HG02870 (cell line): ENCODE measurements at regions not wholly inside any gene's neighbourhood (a gene's known extent, or its start where the extent isn't known, plus 50 kb on each side); places are given as distances from the start of the nearest gene placed in this dataset.
A peak's percentile ranks its signal among the peaks of the same experiment; 100 is the strongest.

Experiments used
- ATAC-seq: cut with Tn5 transposase; IDR thresholded peaks from one replicate; pipeline ENCODE4 v1.9.1; 2021; ENCODE audit warnings: mild to moderate bottlenecking, moderate library complexity; ENCODE audit not compliant: unreplicated experiment

DNA sequence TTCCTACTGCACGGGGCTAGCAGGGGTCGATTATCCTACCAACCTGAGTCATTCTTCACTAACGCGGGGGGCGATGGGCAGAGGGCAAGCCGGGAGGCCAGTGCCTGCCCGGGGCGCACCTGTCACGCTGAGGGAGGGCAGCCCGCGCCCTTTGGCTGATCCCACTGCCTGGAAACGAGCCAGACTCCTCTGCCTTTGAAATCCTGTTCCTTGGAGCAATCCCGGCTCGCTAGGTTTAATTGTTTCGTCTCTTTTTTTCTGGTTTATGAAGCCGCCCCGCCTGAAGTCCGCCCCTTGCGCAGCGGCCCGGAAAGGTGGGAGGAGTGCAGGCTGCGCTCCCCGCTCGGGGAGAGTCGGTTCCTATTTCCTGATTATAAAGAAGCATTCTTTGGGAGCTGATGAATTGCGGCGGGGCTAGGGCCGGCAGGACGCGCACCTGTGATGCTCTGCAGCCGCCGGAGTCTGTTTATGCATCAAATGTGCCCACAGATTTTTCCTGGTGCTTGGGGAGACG lies 484.2 kb downstream of the BCOR start:
- peak; percentile 25 for ATAC-seq

DNA sequence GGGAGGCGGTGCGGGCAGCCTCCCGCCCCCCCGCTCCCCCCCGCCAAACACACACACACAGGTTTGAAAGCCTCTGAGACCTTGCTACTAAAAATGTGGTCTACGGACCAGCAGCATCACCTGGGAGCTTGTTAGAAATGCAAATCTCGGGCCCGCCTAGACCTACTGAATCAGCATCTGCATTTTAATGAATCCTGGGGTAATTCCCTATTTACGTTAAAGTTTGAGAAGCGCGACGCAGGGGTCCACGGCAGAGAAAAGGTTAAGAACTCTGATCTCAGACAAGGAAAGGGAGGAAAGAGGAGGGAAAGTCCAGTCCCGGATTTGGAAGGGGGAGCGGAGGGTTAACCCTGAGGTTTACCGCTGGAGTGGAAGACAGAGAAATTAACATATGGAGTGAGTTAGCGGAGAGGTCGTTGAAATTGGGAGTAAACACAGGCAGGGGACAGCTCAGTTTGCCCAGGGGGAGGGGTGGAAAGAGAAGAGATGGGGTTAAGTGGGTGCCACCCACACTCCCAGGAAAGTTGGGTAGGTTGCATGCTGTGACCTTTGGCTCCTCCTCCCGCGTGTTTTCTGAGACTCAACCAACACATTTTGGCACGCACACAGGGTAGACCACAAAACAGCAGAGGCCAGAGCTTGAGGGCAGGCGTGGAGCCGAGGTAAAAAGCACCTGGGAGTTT lies 483.6 kb downstream of the BCOR start:
- peak; percentile 46 for ATAC-seq

DNA sequence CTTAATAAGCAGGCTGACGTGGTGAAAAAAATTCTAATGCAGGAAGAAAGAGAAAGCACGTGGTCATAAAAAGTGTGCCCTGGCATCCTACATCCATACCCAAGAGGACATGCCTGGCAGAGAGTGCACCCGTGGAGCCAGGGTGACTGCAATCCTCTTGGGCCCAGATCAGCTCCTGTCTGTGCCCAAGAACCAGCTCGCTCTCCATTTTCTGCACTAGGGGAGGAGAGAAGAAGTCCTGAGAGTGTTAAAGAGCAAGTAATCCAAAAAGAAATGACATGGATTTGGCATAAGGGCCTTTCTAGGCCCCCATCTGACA lies 483.1 kb downstream of the BCOR start:
- no peak for ATAC-seq

DNA sequence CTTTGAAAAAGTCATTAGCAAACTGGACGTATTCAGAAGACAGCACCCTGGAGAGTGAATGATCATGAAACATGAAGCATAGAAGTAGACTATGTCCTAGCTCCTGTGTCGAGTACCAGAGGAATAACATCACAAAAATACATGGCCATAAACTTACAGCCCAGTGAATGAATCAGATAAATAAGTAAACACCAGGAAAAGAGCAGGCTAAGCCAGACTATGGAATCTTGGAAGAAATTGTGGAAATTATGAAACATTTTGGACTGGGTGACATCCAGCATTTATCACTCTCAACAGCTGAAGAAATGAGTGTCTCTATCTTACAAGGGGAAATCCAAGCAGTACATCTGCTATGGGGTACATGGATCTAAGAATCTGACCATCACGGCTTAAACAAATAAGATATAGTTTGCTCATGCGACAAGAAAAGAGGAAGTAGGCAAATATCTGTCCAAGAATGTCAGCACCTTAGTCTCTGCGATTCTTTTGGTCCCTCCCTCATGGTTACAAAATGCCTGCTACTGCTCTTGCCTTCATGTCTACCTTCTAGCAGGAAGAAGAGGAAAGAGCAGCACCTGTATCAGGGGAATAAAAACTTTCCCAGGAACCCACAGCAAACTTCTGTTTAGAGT lies 481.5 kb downstream of the BCOR start:
- ATAC-seq, result peak; percentile 45

DNA sequence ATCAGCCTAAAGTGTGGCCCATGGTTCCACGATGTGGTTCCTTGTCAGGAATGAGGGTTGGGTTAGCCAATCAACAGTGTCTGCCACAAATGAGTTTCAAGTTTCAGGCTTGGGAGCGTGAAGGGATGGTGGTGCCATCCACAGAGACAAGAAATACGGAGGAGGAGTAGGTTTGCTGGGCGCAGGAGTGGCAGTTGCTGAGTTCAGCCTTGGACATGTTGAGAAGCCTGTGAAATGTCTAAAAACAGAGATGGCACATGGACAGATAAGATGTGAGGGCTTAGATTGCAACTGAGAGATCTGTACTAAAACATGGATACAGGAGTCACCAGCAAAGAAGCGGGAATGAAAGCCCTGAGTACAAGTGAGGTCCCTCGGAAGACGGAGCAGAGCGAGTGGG lies 481.0 kb downstream of the BCOR start:
- ATAC-seq, result no peak

DNA sequence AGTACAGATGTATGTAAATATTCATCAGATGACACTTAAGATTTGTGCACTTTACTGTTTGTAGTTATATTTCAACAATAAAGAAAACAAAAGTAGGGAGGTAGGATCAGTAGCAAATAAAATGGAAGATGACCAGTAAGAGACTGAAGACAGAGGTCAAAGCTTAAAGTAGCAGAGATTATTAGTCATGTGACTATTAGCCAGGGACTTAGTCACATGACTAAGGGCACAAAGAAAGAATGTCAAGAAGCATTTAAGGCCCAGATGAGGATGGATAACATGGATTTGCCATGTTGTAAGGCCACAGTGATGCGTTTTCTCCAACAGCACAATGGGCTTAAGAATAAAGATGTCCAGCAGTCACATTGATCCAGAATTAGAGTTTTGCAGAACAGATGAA lies 479.6 kb downstream of the BCOR start:
- no peak for ATAC-seq

DNA sequence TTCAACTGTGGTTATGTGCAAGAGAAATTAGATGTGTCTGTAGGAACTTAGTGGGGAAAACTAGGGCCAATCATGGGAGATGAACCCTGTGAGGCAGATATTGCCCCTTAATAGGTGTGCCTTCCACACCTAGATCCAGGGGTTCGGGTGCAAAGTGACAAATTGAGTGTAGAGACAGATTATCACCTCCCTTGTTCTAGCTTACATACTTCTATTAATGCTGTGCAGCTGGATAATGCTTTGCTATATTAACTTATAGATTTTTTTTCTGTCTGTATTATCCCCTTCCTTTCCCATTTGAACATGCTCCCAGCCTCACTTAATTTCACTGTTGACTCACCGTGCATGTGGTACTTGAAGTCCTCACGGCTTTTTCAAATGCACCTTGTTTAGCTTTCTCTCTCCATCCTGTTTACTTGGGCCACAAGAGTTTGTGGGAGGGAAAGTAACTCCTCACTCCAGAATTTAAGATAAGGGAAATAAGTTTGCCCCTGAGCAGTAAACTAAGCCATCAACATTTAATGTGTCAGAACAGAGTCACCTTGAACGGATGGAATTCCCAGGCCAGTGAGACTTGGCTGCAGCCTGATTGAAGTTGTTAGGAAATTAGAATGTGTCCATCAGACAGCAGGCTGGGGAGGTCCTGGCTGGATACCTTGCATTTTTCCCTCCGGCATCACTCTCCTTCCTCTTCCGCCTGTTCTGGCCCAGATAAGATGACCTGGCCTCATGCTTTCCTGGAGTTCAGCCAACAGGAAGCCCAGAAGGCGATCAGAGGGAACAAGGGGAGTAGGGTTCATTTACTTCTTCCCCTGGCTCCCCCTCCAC lies 478.4 kb downstream of the BCOR start:
- no peak for ATAC-seq

DNA sequence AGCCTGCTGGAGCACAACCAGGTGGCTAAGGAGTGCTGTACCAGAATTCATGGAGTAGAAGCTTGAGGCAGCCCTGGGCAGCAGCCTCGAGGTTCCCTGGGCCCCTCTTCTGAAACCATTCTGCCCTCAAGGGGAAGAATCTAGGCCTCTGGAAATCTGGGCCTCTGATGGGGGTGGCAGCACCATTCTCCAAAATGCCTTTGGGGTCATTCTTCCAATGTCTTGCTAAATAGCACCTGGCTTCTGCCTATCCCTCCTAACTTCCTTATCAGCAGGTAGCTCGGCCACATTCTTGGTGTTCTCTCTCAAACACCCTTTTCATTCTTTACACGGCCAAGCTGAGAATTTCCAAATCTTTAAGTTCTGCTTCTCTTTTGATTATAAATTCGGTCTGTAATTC lies 473.6 kb downstream of the BCOR start:
- ATAC-seq, result no peak

DNA sequence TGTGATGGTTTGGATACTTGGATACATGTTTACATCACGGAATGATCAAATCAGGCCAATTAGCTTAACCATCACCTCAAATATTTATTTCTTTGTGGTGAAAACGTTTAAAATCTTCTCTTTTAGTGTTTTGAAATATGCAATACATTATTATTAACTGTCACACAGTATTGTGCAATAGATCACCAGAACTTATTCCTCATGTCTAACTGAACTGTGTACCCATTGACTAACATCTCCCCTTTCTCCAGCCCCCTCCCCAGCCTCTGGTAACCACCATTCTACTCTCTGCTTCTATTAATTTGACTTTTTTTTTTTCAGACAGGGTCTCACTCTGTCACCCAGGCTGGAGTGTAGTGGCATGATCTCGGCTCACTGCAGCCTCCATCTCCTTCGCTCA lies 471.9 kb downstream of the BCOR start:
- no peak for ATAC-seq

DNA sequence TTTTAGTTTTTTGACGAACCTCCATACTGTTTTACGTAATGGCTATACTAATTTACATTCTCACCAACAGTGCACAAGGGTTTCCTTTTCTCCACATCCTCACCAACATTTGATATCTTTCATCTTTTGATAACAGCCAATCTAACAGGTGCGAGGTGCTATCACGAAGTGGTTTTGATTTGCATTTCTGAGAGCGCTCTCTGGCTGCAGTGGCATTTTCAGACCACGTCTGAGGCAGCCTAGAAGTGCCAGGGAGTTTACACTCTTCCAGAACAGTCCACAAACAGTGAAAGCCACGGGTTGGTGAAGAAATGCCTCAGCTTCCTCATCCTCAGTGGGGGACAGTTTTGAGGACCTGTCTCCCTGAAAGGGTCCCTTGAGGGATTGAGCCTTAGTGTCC lies 471.0 kb downstream of the BCOR start:
- no peak for ATAC-seq

DNA sequence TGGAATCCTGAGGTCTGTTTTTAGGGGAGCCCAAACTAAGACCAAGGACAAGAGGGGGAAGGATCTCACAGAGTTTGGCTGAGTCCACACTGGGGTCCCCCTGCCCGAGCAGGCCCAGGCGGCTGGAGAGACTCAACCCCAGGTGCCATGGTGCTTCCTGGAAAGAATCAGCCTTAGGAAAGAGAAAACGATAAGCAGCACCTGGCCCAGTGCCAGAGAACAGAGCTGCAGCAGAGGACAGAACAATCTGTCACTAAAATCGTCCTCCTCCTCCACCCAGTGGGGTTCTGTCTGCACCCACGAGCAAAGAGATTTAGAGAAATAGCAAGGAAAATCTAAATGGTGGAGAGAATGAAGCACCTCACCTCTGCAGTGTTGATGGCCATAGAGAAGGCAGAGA lies 470.5 kb downstream of the BCOR start:
- ATAC-seq, result no peak

DNA sequence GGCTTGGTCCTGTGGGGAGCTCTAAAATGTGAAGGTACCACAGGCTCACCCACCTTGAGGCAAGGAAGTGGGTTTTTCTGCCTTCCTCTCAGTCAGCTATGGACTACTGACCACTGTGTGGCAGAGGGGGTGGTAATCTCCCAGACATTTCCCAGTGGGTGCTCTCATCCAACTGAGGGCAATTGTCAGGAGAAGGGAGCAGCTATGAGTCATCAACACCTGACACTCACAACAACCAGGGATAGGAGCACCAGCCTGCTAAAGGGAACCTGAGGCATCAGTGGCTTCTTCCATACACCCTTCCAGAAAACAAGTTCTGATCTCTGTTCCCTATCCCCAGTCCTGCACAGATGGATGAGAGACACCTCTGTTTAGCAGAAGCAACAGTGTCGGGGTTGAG lies 468.8 kb downstream of the BCOR start:
- no peak for ATAC-seq

DNA sequence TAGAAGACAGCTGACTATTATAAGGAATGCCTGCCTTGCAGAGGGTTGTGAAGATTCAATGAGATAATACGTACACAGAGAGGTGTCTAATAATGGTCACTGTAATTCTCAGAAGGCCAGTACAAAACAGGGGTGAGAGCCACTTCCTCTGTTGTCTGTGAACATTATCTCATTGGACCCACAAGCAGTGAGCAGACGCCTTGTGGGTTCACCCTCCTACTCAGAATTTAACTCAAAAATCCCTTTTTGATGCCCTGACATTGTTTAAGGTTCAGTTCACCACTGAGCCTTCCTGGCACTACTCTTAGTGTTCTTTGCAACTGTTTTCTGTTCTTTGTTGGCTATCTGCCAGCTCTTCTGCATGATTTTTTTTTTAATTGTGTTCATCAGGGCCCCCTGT lies 467.4 kb downstream of the BCOR start:
- no peak for ATAC-seq

DNA sequence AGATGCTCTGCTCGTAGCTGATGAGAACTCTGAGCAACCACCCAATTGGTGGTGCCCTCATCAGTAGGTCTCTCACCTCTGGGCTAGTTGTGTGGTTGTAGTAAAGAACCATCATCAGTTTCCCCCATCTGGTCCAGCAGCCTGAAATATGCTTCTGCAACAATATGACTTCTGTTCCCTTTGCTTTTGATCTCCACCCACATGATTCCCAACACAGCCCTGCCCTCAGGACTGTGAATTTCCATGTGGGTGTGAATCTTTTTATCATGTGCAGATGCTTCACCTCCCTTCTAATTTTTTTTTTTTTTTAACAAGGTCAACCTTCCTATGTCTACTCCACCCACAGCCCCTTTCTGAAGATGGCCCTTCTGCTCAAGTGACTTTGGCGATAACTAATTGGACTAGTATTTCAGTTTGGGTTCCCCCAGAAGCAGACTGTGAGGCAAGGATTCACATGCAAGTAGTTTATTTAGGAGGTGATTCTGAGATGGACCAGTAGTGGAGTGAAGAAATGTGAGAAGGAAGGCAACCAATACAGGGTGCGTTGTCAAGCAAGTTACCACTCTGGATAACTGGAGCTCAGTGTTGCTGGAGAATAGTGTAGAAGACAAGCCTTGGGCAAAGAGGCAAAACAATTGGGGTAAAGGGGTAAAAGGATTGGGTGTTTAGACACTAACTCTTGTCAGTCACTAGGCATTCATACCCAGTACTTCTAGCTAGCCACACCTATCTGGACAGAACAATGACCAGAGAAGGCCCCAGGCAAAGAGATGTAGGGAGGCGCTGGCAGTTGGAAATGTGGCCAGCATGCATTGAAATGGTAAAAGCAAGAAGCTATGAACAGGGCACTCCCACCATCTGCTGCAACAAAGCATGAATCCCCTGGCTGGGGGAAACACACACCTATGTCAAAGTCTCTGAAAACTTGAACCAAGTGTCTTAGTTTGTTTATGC lies 466.2 kb downstream of the BCOR start:
- ATAC-seq, result no peak

DNA sequence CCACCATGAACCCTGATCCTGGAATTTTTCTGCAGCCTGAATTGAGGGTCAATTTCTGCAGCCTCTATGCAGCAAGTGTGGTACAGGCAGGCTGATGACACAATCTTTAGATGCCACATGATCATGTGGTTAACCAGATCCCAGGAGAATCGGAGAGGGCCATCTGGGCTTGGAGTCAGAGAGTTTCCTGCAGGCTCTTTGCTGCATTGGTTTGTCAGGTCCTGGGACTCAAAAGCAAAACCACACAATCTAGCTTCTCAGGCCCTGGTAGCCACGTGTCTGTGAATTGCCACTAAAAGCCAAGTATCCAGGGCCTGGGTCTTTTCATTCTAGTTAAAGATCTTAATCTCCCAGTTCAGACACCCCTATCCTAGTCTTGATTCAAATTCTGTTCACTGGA lies 464.5 kb downstream of the BCOR start:
- no peak for ATAC-seq

DNA sequence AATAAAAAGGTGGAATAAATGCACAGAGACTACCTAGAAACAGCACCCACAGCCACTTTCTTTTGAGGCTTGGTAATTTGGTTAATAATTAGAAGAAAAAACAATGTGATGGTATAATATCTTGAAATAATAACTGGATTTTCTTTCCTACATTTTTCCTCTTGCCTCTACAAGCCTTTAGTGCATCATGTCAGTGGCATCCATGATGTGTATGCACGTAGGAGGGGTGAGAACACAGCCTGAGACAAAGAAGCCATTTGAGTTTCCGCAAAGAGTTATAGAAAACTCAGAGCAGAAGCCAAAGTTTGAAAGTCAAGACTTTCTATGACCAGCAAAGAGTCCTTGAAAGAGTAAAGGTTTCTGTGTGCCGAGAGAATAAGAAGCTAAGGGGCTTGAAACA lies 461.3 kb downstream of the BCOR start:
- no peak for ATAC-seq

DNA sequence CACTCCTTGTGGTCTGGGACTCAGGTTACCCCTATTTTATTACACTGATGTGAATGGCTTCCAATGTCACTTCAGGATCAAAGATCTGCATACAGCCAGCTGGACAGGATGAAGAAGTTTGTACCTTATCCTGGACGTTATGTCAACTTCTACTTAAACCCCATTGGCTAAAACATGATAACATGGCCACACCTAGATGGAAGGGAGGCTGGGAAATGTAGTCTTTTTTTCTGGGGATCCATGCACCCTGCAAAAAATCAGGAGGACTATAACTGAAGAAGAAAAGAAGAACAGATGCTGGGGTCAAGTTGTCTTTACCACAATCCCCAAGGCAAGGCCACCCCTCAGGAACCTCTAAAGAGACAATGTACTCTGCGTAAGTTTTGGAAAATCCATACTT lies 459.2 kb downstream of the BCOR start:
- ATAC-seq, result no peak

DNA sequence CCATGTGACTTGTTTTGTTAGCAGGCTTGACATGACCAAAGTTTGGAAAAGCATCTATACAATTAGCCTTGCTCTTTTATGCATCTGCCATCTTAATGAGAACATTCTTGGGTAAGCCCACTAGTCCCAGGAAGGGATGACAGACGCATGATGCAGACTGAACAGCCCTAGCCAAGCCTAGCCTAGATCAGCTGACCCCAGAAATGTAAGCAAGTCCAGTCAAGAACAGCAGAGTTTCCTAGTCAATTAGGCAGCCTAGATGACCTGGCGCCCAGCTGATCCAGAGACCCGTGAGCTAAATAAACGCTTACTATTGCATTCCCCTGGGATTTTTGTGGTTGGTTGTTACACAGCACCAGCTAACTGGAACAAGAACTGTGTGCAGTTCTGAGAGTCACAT lies 457.9 kb downstream of the BCOR start:
- ATAC-seq, result no peak

DNA sequence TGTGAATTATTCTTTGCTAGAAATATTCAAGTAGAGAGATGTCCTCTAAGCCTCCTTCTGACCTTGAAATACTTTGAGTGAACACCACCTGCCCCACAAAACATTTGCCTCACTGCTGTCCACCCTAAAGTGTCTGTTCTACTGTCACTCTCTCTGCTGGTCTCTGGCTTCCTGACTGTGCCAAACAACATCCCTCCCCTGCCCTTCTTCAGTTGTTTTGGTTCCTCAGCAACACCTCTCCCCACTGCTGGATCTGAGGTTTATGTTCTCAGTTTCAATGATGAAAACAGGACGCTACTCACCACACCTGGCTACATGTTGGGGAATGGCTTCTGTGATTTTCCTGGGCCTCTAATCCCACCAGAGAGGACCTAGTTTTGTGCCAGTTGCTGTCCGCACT lies 456.9 kb downstream of the BCOR start:
- no peak for ATAC-seq

DNA sequence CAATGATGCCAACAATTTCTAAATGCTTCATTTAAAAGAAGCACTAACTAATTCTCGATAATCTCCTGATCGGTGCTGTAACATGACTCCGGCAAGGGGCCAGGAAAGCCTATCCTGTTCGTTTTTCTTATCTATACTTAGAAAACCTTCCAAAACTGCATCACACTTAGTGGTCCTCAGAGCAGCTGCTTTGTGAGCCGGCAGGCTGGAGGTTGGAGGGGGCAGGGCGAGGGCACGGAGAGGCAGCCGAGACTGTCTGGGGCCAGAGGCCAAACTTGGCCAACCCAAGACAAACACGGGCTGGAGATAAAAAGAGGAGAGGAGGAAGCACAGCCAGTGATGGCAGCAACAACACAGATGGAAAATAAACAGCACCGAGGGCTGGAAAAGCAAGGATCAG lies 455.7 kb downstream of the BCOR start:
- ATAC-seq, result no peak

DNA sequence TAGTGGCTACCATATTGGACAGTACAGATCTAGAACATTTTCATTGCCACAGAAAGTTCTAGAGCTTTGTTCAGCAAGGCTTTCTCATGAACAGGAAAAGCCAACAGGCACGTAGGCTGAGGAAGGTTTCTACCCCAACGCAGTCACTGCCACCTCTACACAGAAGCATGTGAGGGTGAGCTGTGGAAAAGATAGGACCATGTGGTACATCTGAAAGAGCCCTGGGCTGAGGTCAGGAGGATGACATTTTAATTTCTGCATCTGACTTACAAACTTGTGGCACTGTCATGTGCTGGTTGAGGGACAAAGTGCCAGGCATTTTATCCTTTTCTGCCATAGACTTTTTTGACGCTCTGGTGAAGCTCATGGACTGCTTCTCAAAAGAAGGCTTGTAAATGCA lies 454.2 kb downstream of the BCOR start:
- ATAC-seq, result no peak
